ENCODE measurements at regions not wholly inside any gene's neighbourhood (a gene's known extent, or its start where the extent isn't known, plus 50 kb on each side); places are given as distances from the start of the nearest gene placed in this dataset.

DNA sequence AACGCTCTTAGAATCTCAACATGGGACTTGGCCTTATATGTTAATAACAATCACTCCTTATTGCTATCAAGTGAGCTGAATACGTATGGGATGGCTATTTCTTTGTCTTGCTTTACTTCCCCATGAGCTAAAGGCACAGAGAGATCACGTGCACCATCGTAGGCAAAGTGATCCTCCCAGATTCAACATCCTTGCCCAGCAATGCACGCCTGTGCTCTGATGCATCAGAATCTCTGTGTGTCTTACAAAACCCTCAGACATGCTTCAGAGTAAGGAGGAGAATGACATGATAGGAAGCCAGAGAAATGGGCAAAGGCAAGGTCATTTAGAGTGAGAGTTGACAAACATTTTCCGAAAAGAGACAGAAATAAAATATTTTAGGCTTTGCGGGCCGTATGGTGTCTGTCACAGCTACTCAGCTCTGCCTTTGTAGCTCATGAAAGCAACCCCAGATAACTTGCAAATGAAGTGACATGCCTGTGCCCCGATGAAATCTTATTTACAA, 277.6 kb upstream of the CDH4 start:
- Mint-ChIP-seq H3K4me3 (ENCODE audit: low read depth) (no peak overlapping the region), H3K9me3 (peaks cover 9% of the 10 kb centered on the region), H3K36me3 (ENCODE audit: low read depth) (no peaks in the 10 kb centered on the region), H3K4me1 (ENCODE audit: low read depth) (no peaks in the 10 kb centered on the region), H3K27ac (no peak overlapping the region), H3K27me3 (ENCODE audit: low read depth) (no peaks in the 10 kb centered on the region)
- no peak for DNase-seq (ENCODE audit: low spot score)
- intact Hi-C loops (cut with micrococcal nuclease): no loop called here

DNA sequence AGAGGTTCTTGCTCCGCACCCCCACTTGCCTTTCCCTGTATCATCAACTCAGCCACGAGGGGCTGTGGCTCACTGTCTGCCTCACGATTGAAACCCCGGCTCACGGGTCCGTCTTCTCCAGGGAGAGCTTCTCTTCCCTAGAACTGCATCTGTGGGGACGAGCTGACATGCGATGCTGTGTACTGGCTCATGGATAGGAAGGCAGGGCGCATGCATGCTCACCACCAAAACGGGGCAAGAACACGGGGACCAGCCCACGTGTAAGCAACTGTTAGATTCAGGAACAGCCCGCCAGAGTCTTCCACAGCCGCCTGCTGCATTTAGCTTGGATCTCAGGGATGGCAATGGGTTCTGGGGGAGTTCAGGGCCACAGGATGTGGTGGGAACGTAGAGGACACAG, 275.9 kb upstream of the CDH4 start:
- H3K36me3 Mint-ChIP-seq (ENCODE audit: low read depth): no peaks in the 10 kb centered on the region
- DNase-seq (ENCODE audit: low spot score): no peak
- intact Hi-C loops (cut with micrococcal nuclease): no loop called here
- H3K4me3 Mint-ChIP-seq (ENCODE audit: low read depth): no peak overlapping the region
- H3K9me3 Mint-ChIP-seq: peaks cover 23% of the 10 kb centered on the region
- no peaks in the 10 kb centered on the region for H3K4me1 Mint-ChIP-seq (ENCODE audit: low read depth)
- no peak overlapping the region for H3K27ac Mint-ChIP-seq
- H3K27me3 Mint-ChIP-seq (ENCODE audit: low read depth): no peaks in the 10 kb centered on the region

DNA sequence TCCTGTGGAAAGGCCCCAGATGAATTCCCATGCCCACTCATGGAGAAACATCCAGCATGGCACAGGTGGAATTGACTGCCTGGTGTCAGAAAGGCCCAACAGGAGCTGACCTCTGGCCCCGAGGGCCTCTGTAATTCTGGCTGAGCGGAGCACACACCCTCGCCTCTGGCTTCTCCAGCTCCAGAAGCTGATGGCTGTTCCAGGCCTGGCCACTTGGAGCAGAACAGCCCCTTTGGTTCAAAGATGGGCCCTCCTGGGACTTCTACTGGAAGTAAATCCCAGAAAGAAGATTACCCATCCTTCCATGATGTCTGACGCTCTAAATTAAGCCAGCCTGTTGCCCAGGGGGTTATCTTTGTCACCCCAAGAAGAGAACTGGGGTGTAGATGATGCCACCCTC, 275.1 kb upstream of the CDH4 start:
- Mint-ChIP-seq H3K36me3 (ENCODE audit: low read depth) (no peaks in the 10 kb centered on the region), H3K27ac (no peak overlapping the region), H3K27me3 (ENCODE audit: low read depth) (no peaks in the 10 kb centered on the region), H3K4me3 (ENCODE audit: low read depth) (no peak overlapping the region), H3K4me1 (ENCODE audit: low read depth) (no peaks in the 10 kb centered on the region), H3K9me3 (peaks cover 23% of the 10 kb centered on the region)
- no peak for DNase-seq (ENCODE audit: low spot score)
- intact Hi-C loops (cut with micrococcal nuclease): no loop called here

DNA sequence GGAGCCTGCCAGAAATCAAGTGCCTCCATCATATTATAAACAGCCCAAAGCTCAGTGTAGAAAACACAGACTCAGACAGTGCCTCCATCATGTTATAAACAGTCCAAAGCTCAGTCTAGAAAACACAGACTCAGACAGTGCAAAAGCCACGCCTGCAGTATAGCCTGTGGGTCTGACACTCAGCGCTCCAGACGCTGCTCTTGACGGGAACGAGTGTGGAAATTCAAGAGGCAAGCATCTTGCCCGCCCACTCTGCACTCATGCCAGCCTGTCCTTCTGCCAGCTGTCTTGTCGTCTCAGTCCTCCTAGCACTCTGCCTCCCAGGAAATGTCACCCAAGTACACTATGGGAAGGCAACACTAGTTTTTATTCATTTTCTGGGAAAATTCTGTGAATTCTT, 274.2 kb upstream of the CDH4 start:
- Mint-ChIP-seq H3K27me3 (ENCODE audit: low read depth) (no peaks in the 10 kb centered on the region), H3K4me1 (ENCODE audit: low read depth) (no peaks in the 10 kb centered on the region), H3K9me3 (peaks cover 23% of the 10 kb centered on the region), H3K27ac (no peak overlapping the region), H3K36me3 (ENCODE audit: low read depth) (no peaks in the 10 kb centered on the region), H3K4me3 (ENCODE audit: low read depth) (no peak overlapping the region)
- intact Hi-C loops (cut with micrococcal nuclease): no loop called here
- no peak for DNase-seq (ENCODE audit: low spot score)

DNA sequence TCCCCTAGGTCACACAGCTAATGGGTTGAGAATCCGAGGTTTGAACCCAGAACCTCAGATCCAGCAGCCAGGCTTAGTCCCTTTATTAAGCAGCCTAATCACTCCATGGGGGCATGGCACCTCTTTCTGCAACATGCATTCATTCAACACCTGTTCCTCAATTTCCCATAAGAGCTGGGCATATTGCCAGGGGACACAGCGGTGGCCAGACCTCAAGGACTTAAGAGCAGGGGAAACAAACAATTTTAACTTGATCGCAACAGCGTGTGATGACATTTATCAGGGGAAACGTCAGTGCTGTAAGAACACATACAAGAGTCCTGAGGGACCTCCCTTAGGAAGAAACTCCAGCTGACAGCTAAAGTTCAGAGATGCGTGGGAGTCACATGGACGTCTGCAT, 267.4 kb upstream of the CDH4 start:
- Mint-ChIP-seq H3K4me1 (ENCODE audit: low read depth) (no peaks in the 10 kb centered on the region), H3K36me3 (ENCODE audit: low read depth) (no peaks in the 10 kb centered on the region), H3K9me3 (peaks cover 23% of the 10 kb centered on the region), H3K27ac (no peak overlapping the region), H3K27me3 (ENCODE audit: low read depth) (no peaks in the 10 kb centered on the region), H3K4me3 (ENCODE audit: low read depth) (no peak overlapping the region)
- intact Hi-C loops (cut with micrococcal nuclease): no loop called here
- no peak for DNase-seq (ENCODE audit: low spot score)

DNA sequence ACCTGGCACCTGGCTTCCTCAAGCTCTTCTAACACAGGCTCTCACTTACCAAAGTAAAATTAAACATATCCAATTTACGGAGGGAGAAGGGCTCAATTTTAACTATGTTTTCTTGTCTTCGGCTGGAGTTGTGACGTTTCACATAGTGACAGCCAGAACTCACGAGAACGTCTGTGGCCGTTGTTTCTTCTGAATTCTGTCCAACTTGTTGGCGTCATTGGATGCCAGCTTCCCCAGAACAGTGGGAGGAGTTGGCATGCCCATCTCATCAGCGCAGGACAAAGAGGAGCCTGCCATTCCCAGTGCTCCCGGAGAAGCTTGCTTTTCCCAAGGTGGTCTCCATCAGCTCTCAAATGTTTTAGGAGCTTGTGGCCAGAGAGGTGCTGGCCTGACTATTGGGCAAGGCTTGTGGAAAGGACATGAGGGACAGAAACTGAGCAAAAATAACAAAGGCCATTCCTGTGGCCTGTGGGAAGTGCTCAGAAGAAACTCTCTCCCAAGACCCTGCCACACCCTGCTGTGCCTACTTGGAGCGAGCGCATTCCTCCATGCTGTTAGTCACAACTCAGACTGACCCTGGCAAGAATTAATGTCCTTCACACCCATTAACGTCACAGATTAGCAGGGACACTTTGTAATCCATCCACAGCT, 265.4 kb upstream of the CDH4 start:
- intact Hi-C loops (cut with micrococcal nuclease): no loop called here
- no peaks in the 10 kb centered on the region for H3K27me3 Mint-ChIP-seq (ENCODE audit: low read depth)
- H3K36me3 Mint-ChIP-seq (ENCODE audit: low read depth): no peaks in the 10 kb centered on the region

DNA sequence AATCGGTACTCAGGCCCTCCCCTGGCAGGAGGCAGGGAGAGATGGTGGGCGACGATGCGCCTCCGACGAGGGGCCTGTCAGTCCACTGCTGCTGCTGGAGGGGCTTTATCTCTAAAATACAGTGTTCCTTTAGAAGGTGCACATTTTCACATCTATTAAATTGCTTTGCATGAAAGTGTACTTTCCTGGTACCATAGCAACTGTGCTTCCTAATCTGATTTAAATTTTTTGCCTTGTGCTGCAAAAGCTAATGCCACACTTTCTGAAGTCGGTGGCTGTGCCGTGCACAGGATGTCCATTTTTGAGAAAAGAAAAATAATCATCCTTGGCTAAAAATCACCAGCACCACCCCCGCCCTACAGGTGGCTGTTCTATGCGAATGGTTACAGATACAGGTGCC, 262.0 kb upstream of the CDH4 start:
- H3K4me3 Mint-ChIP-seq (ENCODE audit: low read depth): no peak overlapping the region
- H3K27me3 Mint-ChIP-seq (ENCODE audit: low read depth): no peaks in the 10 kb centered on the region
- no peak for DNase-seq (ENCODE audit: low spot score)
- H3K36me3 Mint-ChIP-seq (ENCODE audit: low read depth): no peaks in the 10 kb centered on the region
- intact Hi-C loops (cut with micrococcal nuclease): no loop called here
- H3K9me3 Mint-ChIP-seq: peaks cover 7% of the 10 kb centered on the region
- H3K4me1 Mint-ChIP-seq (ENCODE audit: low read depth): no peaks in the 10 kb centered on the region
- no peak overlapping the region for H3K27ac Mint-ChIP-seq

More for the DNA sequence above, 265.4 kb upstream of the CDH4 start:
- Mint-ChIP-seq H3K4me3 (ENCODE audit: low read depth) (no peak overlapping the region), H3K4me1 (ENCODE audit: low read depth) (no peaks in the 10 kb centered on the region), H3K27ac (no peak overlapping the region), H3K9me3 (peaks cover 11% of the 10 kb centered on the region)
- DNase-seq (ENCODE audit: low spot score): no peak

DNA sequence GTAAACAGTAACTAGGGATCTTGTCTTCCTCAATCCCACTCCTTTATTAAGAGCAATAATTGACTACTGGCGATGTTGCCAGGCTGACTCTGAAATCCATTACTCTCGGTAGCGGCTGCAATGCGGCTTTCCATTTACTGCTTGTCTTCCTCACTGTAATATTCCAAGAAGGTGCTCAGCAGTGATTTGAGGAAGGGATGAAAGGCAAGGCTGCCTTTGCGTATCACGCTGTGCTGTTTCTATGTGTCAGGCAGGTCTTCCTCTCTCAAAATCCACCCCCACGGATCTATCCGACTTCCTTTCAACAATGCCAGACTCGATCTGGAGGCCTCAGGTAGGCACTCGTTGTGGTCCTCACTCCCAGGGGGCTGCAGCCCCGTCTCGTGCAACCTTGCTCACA, 261.4 kb upstream of the CDH4 start:
- Mint-ChIP-seq H3K27ac (no peak overlapping the region), H3K36me3 (ENCODE audit: low read depth) (no peaks in the 10 kb centered on the region), H3K4me3 (ENCODE audit: low read depth) (no peak overlapping the region), H3K27me3 (ENCODE audit: low read depth) (no peaks in the 10 kb centered on the region), H3K9me3 (peaks cover 3% of the 10 kb centered on the region), H3K4me1 (ENCODE audit: low read depth) (no peaks in the 10 kb centered on the region)
- no peak for DNase-seq (ENCODE audit: low spot score)
- intact Hi-C loops (cut with micrococcal nuclease): no loop called here

DNA sequence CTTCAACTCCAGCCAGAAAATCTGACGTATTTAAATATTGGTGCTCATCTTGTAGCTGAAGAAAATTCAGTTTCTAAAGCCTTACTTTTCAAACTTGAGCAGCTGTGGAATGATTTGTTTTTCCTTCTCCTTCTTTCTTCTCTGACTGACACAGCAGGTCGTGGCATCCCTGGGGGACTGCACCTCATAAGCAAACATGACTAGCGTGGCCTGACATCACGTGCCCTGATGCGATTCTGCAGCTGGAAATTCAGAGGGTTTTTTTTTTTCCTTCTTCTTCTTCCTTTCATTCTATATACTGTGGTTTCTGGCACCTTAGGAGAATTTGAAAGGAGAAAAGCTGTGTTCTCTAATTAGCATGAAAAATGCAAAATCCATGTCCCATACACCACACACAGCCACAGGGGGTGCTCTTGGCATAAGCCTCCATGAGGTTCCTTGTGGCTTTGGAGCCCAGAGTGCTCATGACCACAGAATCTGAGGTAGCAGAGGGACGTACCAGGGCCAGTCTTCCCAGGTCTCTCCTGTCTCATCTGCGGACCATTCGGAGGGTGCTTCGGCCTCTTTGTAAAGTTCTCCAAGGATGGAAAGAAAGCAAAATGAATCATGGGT, 258.5 kb upstream of the CDH4 start:
- H3K4me3 Mint-ChIP-seq (ENCODE audit: low read depth): no peak overlapping the region
- no peaks in the 10 kb centered on the region for H3K27me3 Mint-ChIP-seq (ENCODE audit: low read depth)
- no peak for DNase-seq (ENCODE audit: low spot score)
- no peaks in the 10 kb centered on the region for H3K36me3 Mint-ChIP-seq (ENCODE audit: low read depth)
- no peaks in the 10 kb centered on the region for H3K4me1 Mint-ChIP-seq (ENCODE audit: low read depth)
- H3K9me3 Mint-ChIP-seq: no peaks in the 10 kb centered on the region
- no peak overlapping the region for H3K27ac Mint-ChIP-seq
- intact Hi-C loops (cut with micrococcal nuclease): no loop called here

DNA sequence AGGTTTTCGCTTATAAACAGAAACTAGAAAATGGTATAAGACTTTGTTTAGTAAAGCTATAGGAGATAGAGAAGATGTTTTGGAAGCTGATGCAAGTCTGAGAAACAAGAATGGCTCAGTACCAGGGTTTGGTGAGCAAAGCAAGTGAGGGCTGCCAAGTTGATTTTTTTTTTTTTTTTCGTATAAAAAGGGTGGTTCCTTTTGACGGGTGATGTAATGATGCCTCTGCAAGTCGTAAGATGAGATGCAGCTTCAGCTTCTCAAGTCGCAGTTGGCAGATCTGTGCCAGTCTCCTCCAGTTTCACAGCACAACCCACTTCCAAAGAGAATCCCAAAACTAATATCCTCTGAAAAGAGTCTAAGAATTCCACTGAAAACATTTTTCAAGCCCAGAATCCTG, 252.8 kb upstream of the CDH4 start:
- Mint-ChIP-seq H3K36me3 (ENCODE audit: low read depth) (no peaks in the 10 kb centered on the region), H3K9me3 (no peaks in the 10 kb centered on the region), H3K4me1 (ENCODE audit: low read depth) (no peaks in the 10 kb centered on the region), H3K4me3 (ENCODE audit: low read depth) (no peak overlapping the region), H3K27ac (no peak overlapping the region), H3K27me3 (ENCODE audit: low read depth) (no peaks in the 10 kb centered on the region)
- DNase-seq (ENCODE audit: low spot score): no peak
- intact Hi-C loops (cut with micrococcal nuclease): no loop called here

DNA sequence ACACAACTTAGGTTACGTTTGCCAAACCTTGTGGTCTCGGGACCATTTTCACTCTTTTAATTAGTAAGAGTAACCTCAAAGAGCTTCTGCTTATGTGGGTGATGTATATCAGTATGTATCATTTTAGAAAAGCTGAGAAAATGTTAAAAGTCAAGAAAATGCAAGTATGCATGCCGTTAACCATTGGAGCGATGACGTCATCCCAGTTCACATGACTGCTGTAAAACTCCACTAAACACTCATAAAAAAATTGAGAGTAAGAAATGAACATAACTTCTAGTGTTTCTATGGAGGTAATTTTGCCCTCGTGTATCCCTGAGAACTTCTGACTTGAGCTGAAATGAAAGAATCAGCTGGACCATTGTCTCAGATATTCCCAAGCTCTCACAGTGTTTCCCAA, 250.0 kb upstream of the CDH4 start:
- H3K27me3 Mint-ChIP-seq (ENCODE audit: low read depth): no peaks in the 10 kb centered on the region
- no peak overlapping the region for H3K27ac Mint-ChIP-seq
- H3K36me3 Mint-ChIP-seq (ENCODE audit: low read depth): no peaks in the 10 kb centered on the region
- H3K4me3 Mint-ChIP-seq (ENCODE audit: low read depth): no peak overlapping the region
- intact Hi-C loops (cut with micrococcal nuclease): no loop called here
- no peak for DNase-seq (ENCODE audit: low spot score)
- no peaks in the 10 kb centered on the region for H3K4me1 Mint-ChIP-seq (ENCODE audit: low read depth)
- no peaks in the 10 kb centered on the region for H3K9me3 Mint-ChIP-seq

DNA sequence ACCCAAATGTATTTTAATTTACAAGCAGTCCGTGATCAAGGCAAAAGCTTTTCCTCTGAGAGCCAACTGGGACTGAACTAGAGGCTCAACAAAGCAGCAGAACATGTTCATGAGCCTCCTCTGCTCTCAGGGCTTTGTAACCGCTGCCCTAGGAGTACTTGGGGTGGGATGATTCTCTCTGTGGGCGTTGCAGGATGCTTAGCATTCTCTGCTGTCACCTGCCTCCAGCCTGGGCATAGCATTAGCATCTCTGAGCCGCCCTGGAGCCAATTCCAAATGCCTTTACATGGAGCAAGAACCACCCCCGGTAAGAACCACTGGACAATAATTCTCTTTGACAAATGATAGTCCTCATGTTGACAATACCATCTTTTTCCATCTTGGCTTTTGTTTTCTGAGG, 237.6 kb upstream of the CDH4 start:
- H3K27me3 Mint-ChIP-seq (ENCODE audit: low read depth): no peaks in the 10 kb centered on the region
- intact Hi-C loops (cut with micrococcal nuclease): no loop called here
- H3K4me1 Mint-ChIP-seq (ENCODE audit: low read depth): no peaks in the 10 kb centered on the region
- H3K36me3 Mint-ChIP-seq (ENCODE audit: low read depth): no peaks in the 10 kb centered on the region
- no peak overlapping the region for H3K4me3 Mint-ChIP-seq (ENCODE audit: low read depth)
- no peak overlapping the region for H3K27ac Mint-ChIP-seq
- no peak for DNase-seq (ENCODE audit: low spot score)
- H3K9me3 Mint-ChIP-seq: peaks cover 16% of the 10 kb centered on the region

DNA sequence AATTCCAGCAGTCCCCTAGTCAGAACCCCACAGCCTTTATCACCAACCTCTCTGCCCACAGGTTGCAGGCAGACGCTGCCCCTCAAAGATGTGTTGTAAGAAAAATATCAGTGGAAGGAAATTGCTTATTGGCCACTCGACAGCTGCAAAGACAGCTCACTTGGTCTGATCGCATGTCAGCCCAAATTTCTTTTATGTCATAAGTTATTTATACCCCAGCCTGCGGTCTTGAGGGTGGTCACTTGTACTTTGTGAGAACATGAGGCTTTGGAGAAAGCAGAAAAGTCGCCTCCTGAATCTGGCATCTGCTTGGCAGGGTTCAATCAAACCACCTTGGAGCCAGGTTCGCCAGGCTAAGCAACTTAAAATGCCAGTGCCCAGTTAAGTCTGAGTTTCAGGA, 236.5 kb upstream of the CDH4 start:
- no peaks in the 10 kb centered on the region for H3K27me3 Mint-ChIP-seq (ENCODE audit: low read depth)
- intact Hi-C loops (cut with micrococcal nuclease): no loop called here
- DNase-seq (ENCODE audit: low spot score): no peak
- H3K36me3 Mint-ChIP-seq (ENCODE audit: low read depth): no peaks in the 10 kb centered on the region
- no peak overlapping the region for H3K4me3 Mint-ChIP-seq (ENCODE audit: low read depth)
- H3K4me1 Mint-ChIP-seq (ENCODE audit: low read depth): no peaks in the 10 kb centered on the region
- peaks cover 19% of the 10 kb centered on the region for H3K9me3 Mint-ChIP-seq
- no peak overlapping the region for H3K27ac Mint-ChIP-seq
